ENCODE measurements at regions not wholly inside any gene's neighbourhood (a gene's known extent, or its start where the extent isn't known, plus 50 kb on each side); places are given as distances from the start of the nearest gene placed in this dataset.
"Not testable (repeated sequence)": the region's sequence is repeated elsewhere in the genome, so short reads cannot be mapped to it uniquely, and the experiment has no call there.

- no peak for DNase-seq
Observed at GRCh38 chr1:194028002-194028401, 841.6 kb upstream of the B3GALT2 start.

- DNase-seq, result no peak
Observed at GRCh38 chr1:194026422-194026821, 840.0 kb upstream of the B3GALT2 start.

GRCh38 chr1:194024659-194025058, 838.2 kb upstream of the B3GALT2 start:
- no peak for DNase-seq

GRCh38 chr1:194014014-194014413, 827.6 kb upstream of the B3GALT2 start:
- DNase-seq, result no peak

- DNase-seq, result no peak
Observed at GRCh38 chr1:194013561-194013960, 827.1 kb upstream of the B3GALT2 start.

- DNase-seq, result no peak
Observed at GRCh38 chr1:194004146-194004545, 817.7 kb upstream of the B3GALT2 start.

GRCh38 chr1:194001726-194002350, 815.4 kb upstream of the B3GALT2 start:
- DNase-seq, result not testable (repeated sequence)

GRCh38 chr1:193988885-193989284, 802.5 kb upstream of the B3GALT2 start:
- DNase-seq, result no peak

GRCh38 chr1:193979219-193979618, 792.8 kb upstream of the B3GALT2 start:
- no peak for DNase-seq

- DNase-seq, result no peak
Observed at GRCh38 chr1:193974286-193974798, 787.9 kb upstream of the B3GALT2 start.

GRCh38 chr1:193973428-193973827, 787.0 kb upstream of the B3GALT2 start:
- no peak for DNase-seq

- DNase-seq, result no peak
Observed at GRCh38 chr1:193971595-193971994, 785.2 kb upstream of the B3GALT2 start.

- no peak for DNase-seq
Observed at GRCh38 chr1:193960499-193960898, 774.1 kb upstream of the B3GALT2 start.

GRCh38 chr1:193960040-193960439, 773.6 kb upstream of the B3GALT2 start:
- no peak for DNase-seq

- no peak for DNase-seq
Observed at GRCh38 chr1:193957556-193958095, 771.2 kb upstream of the B3GALT2 start.

GRCh38 chr1:193952778-193953374, 766.5 kb upstream of the B3GALT2 start:
- DNase-seq, result no peak

GRCh38 chr1:193951984-193952383, 765.6 kb upstream of the B3GALT2 start:
- DNase-seq, result no peak

- no peak for DNase-seq
Observed at GRCh38 chr1:193944454-193944853, 758.0 kb upstream of the B3GALT2 start.

- DNase-seq, result no peak
Observed at GRCh38 chr1:193940176-193940575, 753.8 kb upstream of the B3GALT2 start.

- no peak for DNase-seq
Observed at GRCh38 chr1:193939585-193939984, 753.2 kb upstream of the B3GALT2 start.

GRCh38 chr1:193937308-193937707, 750.9 kb upstream of the B3GALT2 start:
- DNase-seq, result no peak

GRCh38 chr1:193932979-193933378, 746.6 kb upstream of the B3GALT2 start:
- DNase-seq, result no peak

- no peak for DNase-seq
Observed at GRCh38 chr1:193931356-193931755, 744.9 kb upstream of the B3GALT2 start.

- no peak for DNase-seq
Observed at GRCh38 chr1:193929374-193930033, 743.1 kb upstream of the B3GALT2 start.

Measured in activated effector memory CD4-positive, alpha-beta T cell treated with Interleukin-2 at 50 U/mL for 16 hours (primary cell).